SK-N-SH (cell line): ENCODE measurements at regions not wholly inside any gene's neighbourhood (a gene's known extent, or its start where the extent isn't known, plus 50 kb on each side); places are given as distances from the start of the nearest gene placed in this dataset.

Source experiments
- POLR2AphosphoS5 ChIP-seq: IDR thresholded peaks from 2 replicates; pipeline ENCODE4 v1.6.1; 2012; ENCODE audit warnings: low read depth, low read length
- TCF12 ChIP-seq: IDR thresholded peaks from 2 replicates; pipeline ENCODE4 v1.4.0; 2012

GRCh38 chr4:114481856-114482255 is 116.8 kb upstream of the UGT8 start:
- TF ChIP-seq TCF12 = no peak
- no peak for TF ChIP-seq POLR2AphosphoS5
